Endothelial cell of umbilical vein (primary cell): ENCODE measurements at regions not wholly inside any gene's neighbourhood (a gene's known extent, or its start where the extent isn't known, plus 50 kb on each side); places are given as distances from the start of the nearest gene placed in this dataset.

Experiments
- BruUV-seq: library from RNA; stranded (reverse); fragments of 400-500 nt; replicated peaks from 2 replicates; lab custom pipeline; 2021; lab: Mats Ljungman, UMichigan
- CTCF ChIA-PET: fragments of 300-600, 350-600 bp; sonication (Branson Sonifier 250); formaldehyde crosslinking; loops from one replicate; lab custom pipeline; 2021; ENCODE audit warnings: antibody characterized with exemption, inconsistent platforms; lab: Charles Lee
- POLR2A ChIA-PET: fragments of 300-600, 350-600 bp; sonication (Branson Sonifier 250); formaldehyde crosslinking; loops from one replicate; lab custom pipeline; 2021; ENCODE audit warnings: antibody characterized with exemption, inconsistent platforms; lab: Charles Lee
- DNase-seq: peaks from one replicate; pipeline ENCODE4 v3.0.0-alpha.2; 2011; ENCODE audit warnings: low read depth, low spot score
- FAIRE-seq: peaks from 2 replicates; lab custom pipeline; 2011; peaks lifted over from hg19 to GRCh38; lab: Jason Lieb, UNC
- H2AFZ ChIP-seq: 2 replicates; pipeline ENCODE4 v1.6.0; 2012; ENCODE audit warnings: low read depth, low read length, control low read depth, inconsistent platforms
- H3K27ac ChIP-seq: 2 replicates; pipeline ENCODE4 v1.5.1; 2011; ENCODE audit warnings: low read depth, mild to moderate bottlenecking, control low read depth, low read length, moderate library complexity; ENCODE audit not compliant: insufficient read depth
- H3K27me3 ChIP-seq, 2 experiments: 2 replicates each; pipeline versions ENCODE4 v1.6.0 to v1.6.1; 2011; ENCODE audit warnings: low read length in 2 of 2, mixed read lengths in 1 of 2; ENCODE audit not compliant: control insufficient read depth in 2 of 2, insufficient read depth in 2 of 2
- H3K36me3 ChIP-seq, 2 experiments: 2 replicates in 1 of 2; 3 replicates in 1 of 2; pipeline ENCODE4 v1.5.1; 2011; ENCODE audit warnings: low read length in 2 of 2, mild to moderate bottlenecking in 1 of 2, moderate library complexity in 1 of 2; ENCODE audit not compliant: control insufficient read depth in 2 of 2, insufficient read depth in 2 of 2; ENCODE audit errors: extremely low read depth in 1 of 2
- H3K4me1 ChIP-seq: 3 replicates; pipeline ENCODE4 v1.5.1; 2011; ENCODE audit warnings: mild to moderate bottlenecking, low read length; ENCODE audit not compliant: control insufficient read depth, insufficient read depth; ENCODE audit errors: extremely low read depth
- H3K4me2 ChIP-seq: 2 replicates; pipeline ENCODE4 v1.6.1; 2011; ENCODE audit warnings: low read length, control low read depth, mixed read lengths; ENCODE audit not compliant: insufficient read depth
- H3K4me3 ChIP-seq, 3 experiments: fragments of 200-600 bp in 1 of 3; sonication (generic), shearing (Covaris generic) in 1 of 3; replicated peaks in 1 of 3; 2 replicates each; pipeline ENCODE4 v1.5.1; 2011 to 2016; ENCODE audit warnings: control low read depth in 3 of 3, low read length in 3 of 3, mild to moderate bottlenecking in 2 of 3, inconsistent platforms in 1 of 3, low read depth in 1 of 3, moderate library complexity in 1 of 3; ENCODE audit not compliant: insufficient read depth in 1 of 3
- H3K79me2 ChIP-seq: 2 replicates; pipeline ENCODE4 v1.6.0; 2012; ENCODE audit warnings: low read length, inconsistent platforms; ENCODE audit not compliant: control insufficient read depth, insufficient read depth
- H3K9ac ChIP-seq: replicated peaks from 2 replicates; pipeline ENCODE3; 2011; ENCODE audit warnings: low read length, control low read depth; ENCODE audit not compliant: insufficient read depth; ENCODE audit errors: extremely low read depth
- H3K9me1 ChIP-seq: replicated peaks from 3 replicates; pipeline ENCODE4 v1.6.0; 2011; ENCODE audit warnings: mild to moderate bottlenecking, low read length; ENCODE audit not compliant: control insufficient read depth, insufficient read depth; ENCODE audit errors: extremely low read depth
- H3K9me3 ChIP-seq: replicated peaks from 2 replicates; pipeline ENCODE4 v1.5.1; 2012; ENCODE audit warnings: low read length, inconsistent platforms; ENCODE audit not compliant: control insufficient read depth, insufficient read depth
- H4K20me1 ChIP-seq: replicated peaks from 2 replicates; pipeline ENCODE3; 2011; ENCODE audit warnings: mild to moderate bottlenecking, low read length; ENCODE audit not compliant: control insufficient read depth, insufficient read depth; ENCODE audit errors: extremely low read depth
- CTCF ChIP-seq, 2 donors: IDR thresholded peaks; 1 replicate in 1 of 2; 2 replicates in 1 of 2; pipeline ENCODE4 v1.5.1; 2011; ENCODE audit warnings: low read length in 2 of 2, mild to moderate bottlenecking in 2 of 2, moderate library complexity in 2 of 2, control low read depth in 1 of 2, inconsistent platforms in 1 of 2, low read depth in 1 of 2; ENCODE audit not compliant: insufficient read depth in 1 of 2; ENCODE audit errors: extremely low read depth in 1 of 2
- EZH2 ChIP-seq: IDR thresholded peaks from 2 replicates; pipeline ENCODE4 v1.6.1; 2012; ENCODE audit warnings: borderline replicate concordance, low read depth, mild to moderate bottlenecking, moderate library complexity, low read length, inconsistent platforms; ENCODE audit not compliant: severe bottlenecking
- FOS ChIP-seq: IDR thresholded peaks from 2 replicates; pipeline ENCODE4 v1.6.1; 2011; ENCODE audit warnings: mild to moderate bottlenecking, low read length, moderate library complexity, borderline replicate concordance; ENCODE audit not compliant: insufficient read depth
- GATA2 ChIP-seq: IDR thresholded peaks from 2 replicates; pipeline ENCODE4 v1.7.0; 2011; ENCODE audit warnings: low read depth, mild to moderate bottlenecking, moderate library complexity, mixed read lengths, low read length; ENCODE audit not compliant: insufficient read length, insufficient read depth
- JUN ChIP-seq: IDR thresholded peaks from 2 replicates; pipeline ENCODE4 v1.6.1; 2011; ENCODE audit warnings: borderline replicate concordance, low read depth; ENCODE audit not compliant: insufficient read length, insufficient read depth
- MYC ChIP-seq: IDR thresholded peaks from one replicate; pipeline ENCODE4 v1.6.1; 2011; ENCODE audit warnings: mild to moderate bottlenecking, low read depth, low read length
- POLR2A ChIP-seq: IDR thresholded peaks from 2 replicates; pipeline ENCODE4 v1.6.1; 2012; ENCODE audit warnings: low read depth, mild to moderate bottlenecking, control low read depth, low read length
- POLR2AphosphoS5 ChIP-seq: IDR thresholded peaks from 2 replicates; pipeline ENCODE4 v1.6.1; 2012; ENCODE audit warnings: low read depth, mild to moderate bottlenecking, control low read depth, low read length, moderate library complexity; ENCODE audit not compliant: insufficient read depth
- dilution Hi-C: fragments of 300-500 bp; cut with MboI; formaldehyde crosslinking; loops from one replicate; pipeline ENCODE4 v1.15.0; 2019; ENCODE audit warnings: low sequenced_read_pairs; ENCODE audit not compliant: extremely low pct_ligation_motif_present
- intact Hi-C: fragments of 100-400 bp; cut with micrococcal nuclease; formaldehyde crosslinking; loops from one replicate; pipeline ENCODE4 v1.10.0; 2022
- TF ChIP-seq, protein P1 (sequence below): IDR thresholded peaks from 2 replicates; pipeline ENCODE4 v1.6.1; 2011; ENCODE audit not compliant: insufficient read depth, insufficient read length

DNA sequence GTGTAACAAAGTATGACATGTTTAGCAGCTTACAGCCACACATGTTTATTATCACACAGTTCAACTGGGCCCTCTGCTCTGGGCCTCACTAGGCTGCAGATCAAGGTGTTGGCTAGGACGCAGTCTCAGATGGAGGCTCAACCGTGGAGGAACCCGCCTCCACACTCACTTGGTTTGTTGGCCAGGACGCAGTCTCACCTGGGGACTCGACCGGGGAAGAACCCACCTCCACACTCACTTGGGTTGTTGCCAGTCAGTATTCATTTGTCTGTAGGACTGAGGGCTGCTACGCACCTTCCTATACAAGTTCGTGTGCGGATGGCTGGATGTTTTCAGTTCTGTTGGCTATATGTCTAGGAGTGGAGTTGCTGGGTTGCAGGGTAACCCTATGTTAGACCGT is 240.7 kb upstream of the CIBAR2 start:
- CTCF ChIA-PET = no interaction called here
- H3K9me1 ChIP-seq = no peaks in the 10 kb centered on the region
- H2AFZ ChIP-seq = no peak overlapping the region
- peaks cover 5% of the 10 kb centered on the region for H3K4me1 ChIP-seq
- no peak overlapping the region for H3K4me2 ChIP-seq
- no peaks in the 10 kb centered on the region for H3K36me3 ChIP-seq
- TF ChIP-seq MYC (no peak), POLR2A (no peak), GATA2 (no peak), FOS (no peak)
- TF ChIP-seq, protein P1, sequence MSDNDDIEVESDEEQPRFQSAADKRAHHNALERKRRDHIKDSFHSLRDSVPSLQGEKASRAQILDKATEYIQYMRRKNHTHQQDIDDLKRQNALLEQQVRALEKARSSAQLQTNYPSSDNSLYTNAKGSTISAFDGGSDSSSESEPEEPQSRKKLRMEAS = no peak
- dilution Hi-C loops (no loop called here), intact Hi-C loops (no loop called here)
- no peaks in the 10 kb centered on the region for H3K27me3 ChIP-seq
- no peaks in the 10 kb centered on the region for H3K79me2 ChIP-seq
- POLR2A ChIA-PET = no interaction called here
- no peak overlapping the region for H3K27ac ChIP-seq
- H3K4me3 ChIP-seq = no peak overlapping the region
- H3K9me3 ChIP-seq = no peaks in the 10 kb centered on the region
- no peaks in the 10 kb centered on the region for H4K20me1 ChIP-seq
- no peak for DNase-seq
- BruUV-seq = no TSS peak
- no peak overlapping the region for H3K9ac ChIP-seq
- no peak for FAIRE-seq

DNA sequence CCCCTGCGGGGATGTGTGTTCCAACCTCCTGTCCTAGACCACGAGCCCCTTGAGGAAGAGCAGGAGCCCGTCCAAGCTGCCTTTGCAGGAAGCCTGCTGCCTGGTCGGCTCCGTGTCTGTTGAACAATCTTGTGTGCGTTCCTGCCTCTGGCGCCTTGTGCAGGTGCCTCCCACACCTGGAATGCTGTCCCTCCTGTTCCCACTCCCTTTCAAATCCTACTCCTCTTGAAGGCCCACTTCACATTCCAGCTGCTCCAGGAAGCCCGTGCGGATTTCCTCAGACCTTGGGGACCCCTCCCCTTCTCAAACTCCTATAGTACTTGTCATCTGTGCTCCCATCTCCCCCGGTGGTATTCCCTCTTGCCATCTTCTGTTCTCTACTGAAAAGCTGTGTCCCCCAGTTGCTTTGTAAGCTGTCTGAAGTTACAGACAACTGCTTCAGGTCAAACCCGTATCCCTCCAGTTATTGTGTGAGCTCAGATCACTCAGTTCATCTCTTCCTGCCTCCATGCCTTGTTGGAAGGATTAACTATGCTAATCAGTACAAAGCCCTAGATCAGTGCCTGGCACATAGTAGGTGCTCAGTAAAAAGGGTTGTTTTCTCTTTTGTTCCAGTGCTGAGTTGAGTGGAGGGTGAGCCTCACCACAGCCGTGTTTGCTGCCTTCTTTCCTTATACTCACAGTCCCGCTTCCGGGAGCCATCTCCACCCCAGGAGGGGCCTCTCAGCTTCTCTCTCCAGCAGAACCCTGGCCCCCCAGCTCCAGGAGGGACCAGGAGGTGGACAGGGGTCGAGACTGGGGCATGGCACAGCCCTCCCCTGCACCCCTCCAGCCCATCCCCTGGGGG is 241.8 kb upstream of the CIBAR2 start:
- Histone ChIP-seq H3K79me2 (no peaks in the 10 kb centered on the region), H3K27me3 (no peaks in the 10 kb centered on the region), H3K9ac (no peak overlapping the region), H3K36me3 (no peaks in the 10 kb centered on the region), H2AFZ (no peak overlapping the region), H3K9me3 (no peaks in the 10 kb centered on the region), H3K4me3 (no peak overlapping the region), H3K9me1 (no peaks in the 10 kb centered on the region), H3K27ac (no peak overlapping the region), H3K4me2 (no peak overlapping the region), H3K4me1 (peaks cover 5% of the 10 kb centered on the region), H4K20me1 (no peaks in the 10 kb centered on the region)
- intact Hi-C loops = no loop called here
- POLR2A ChIA-PET = no interaction called here
- CTCF ChIA-PET = interaction anchor here (1.1 kb wide), 2 partner anchors 14 to 262 kb away, joined by 3 to 4 read pairs; no protein-coding TSS in a partner anchor
- dilution Hi-C loops = no loop called here
- FAIRE-seq = no peak
- TF ChIP-seq MYC (no peak), EZH2 (no peak), POLR2AphosphoS5 (no peak), POLR2A (no peak), FOS (no peak), CTCF (IDR thresholded peaks at IDR 0.05; ENCODE audit: extremely low read depth in 1 of 2, insufficient read depth in 1 of 2, low read depth in 1 of 2, low read length in 2 of 2) (no peak), JUN (no peak), GATA2 (no peak)
- TF ChIP-seq, protein P1 = no peak
- no TSS peak for BruUV-seq
- DNase-seq = no peak
